Activated T-helper 17 cell treated with anti-CD3 and anti-CD28 coated beads, Interleukin-2, amount 50 U/mL, for 72 hours (primary cell): ENCODE measurements at regions not wholly inside any gene's neighbourhood (a gene's known extent, or its start where the extent isn't known, plus 50 kb on each side); places are given as distances from the start of the nearest gene placed in this dataset.

Source experiments
- ATAC-seq: fragments of 150-1000 bp; cut with Tn5 transposase; replicated peaks from 2 replicates; pipeline ENCODE4 v1.10.0; 2021; ENCODE audit warnings: mild to moderate bottlenecking, moderate library complexity
- H3K27ac Mint-ChIP-seq: one replicate; pipeline ENCODE4 v1.8.0; 2022; ENCODE audit warnings: mixed read lengths
- H3K27me3 Mint-ChIP-seq: one replicate; pipeline ENCODE4 v1.8.0; 2022; ENCODE audit warnings: mixed read lengths
- H3K36me3 Mint-ChIP-seq: one replicate; pipeline ENCODE4 v1.8.0; 2022; ENCODE audit warnings: low read depth, mild to moderate bottlenecking, mixed read lengths
- H3K4me1 Mint-ChIP-seq: one replicate; pipeline ENCODE4 v1.8.0; 2022; ENCODE audit warnings: mixed read lengths
- H3K4me3 Mint-ChIP-seq: one replicate; pipeline ENCODE4 v1.8.0; 2022; ENCODE audit warnings: mild to moderate bottlenecking, mixed read lengths
- H3K9me3 Mint-ChIP-seq: one replicate; pipeline ENCODE4 v1.8.0; 2022; ENCODE audit warnings: mixed read lengths

DNA sequence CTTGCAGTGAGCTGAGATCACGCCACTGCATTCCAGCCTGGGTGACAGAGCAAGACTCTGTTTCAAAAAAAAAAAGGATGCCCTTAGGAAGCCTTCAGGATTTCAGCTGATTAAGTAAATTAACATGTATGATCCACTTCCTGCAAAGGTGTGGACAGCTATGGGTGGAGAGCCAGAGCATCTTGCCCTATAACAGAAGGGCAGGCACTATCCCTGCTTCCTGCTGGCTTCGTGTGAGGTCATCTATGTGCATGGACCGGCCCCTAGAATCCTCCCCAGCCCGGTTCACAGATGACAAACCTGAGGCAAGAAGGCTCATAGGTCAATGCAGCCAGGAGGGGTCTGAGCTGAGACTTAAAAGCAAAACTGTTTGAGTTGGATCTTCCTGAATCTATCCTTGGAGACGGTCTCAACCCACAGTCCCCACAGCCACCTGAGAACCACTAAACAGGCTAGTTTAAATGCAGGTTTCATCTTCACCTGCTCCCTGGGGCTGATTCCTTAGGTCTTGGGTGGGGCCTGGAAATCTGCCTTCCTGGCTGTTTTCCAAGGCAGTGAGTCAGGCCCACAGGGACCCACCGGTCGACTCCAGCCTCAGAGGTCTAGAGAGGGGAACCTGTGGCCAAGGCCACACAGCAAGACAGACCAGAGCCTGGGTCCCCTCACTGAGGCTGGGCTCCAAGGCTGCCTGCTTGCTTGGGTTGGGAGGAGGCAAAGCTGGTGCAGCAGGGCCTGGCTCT lies 55.2 kb upstream of the MPEG1 start:
- peaks cover 10% of the 10 kb centered on the region for H3K4me1 Mint-ChIP-seq
- H3K27ac Mint-ChIP-seq = no peak overlapping the region
- ATAC-seq = no peak
- no peaks in the 10 kb centered on the region for H3K9me3 Mint-ChIP-seq
- no peaks in the 10 kb centered on the region for H3K27me3 Mint-ChIP-seq
- H3K4me3 Mint-ChIP-seq = no peak overlapping the region
- no peaks in the 10 kb centered on the region for H3K36me3 Mint-ChIP-seq

GRCh38 chr11:59267196-59267595 lies 54.5 kb upstream of the MPEG1 start:
- no peak overlapping the region for H3K4me3 Mint-ChIP-seq
- no peaks in the 10 kb centered on the region for H3K36me3 Mint-ChIP-seq
- H3K27me3 Mint-ChIP-seq = no peaks in the 10 kb centered on the region
- no peak overlapping the region for H3K27ac Mint-ChIP-seq
- H3K9me3 Mint-ChIP-seq = no peaks in the 10 kb centered on the region
- no peak for ATAC-seq
- peaks cover 5% of the 10 kb centered on the region for H3K4me1 Mint-ChIP-seq

GRCh38 chr11:59266491-59266890 lies 53.8 kb upstream of the MPEG1 start:
- Mint-ChIP-seq H3K27ac (no peak overlapping the region), H3K4me3 (no peak overlapping the region), H3K36me3 (no peaks in the 10 kb centered on the region), H3K9me3 (no peaks in the 10 kb centered on the region), H3K27me3 (no peaks in the 10 kb centered on the region), H3K4me1 (no peaks in the 10 kb centered on the region)
- no peak for ATAC-seq

DNA sequence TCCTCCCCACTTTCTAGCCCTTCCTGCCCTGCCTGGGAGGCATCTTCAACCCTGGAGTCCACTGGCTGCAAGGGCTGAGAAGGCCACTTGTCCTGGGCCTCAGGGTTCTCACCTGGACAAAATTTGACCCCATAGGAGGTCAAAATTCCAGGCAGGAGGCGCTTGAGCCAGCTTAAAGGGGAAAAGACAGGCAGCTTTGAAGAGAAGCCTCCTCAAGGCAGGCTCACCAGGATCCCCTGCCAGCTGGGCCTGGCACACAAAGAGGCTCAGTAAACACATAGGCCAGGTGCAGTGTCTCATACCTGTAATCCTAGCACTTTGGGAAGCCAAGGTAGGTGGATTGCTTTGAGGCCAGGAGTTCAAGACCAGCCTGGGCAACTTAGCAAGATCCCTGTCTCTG lies 53.0 kb upstream of the MPEG1 start:
- Mint-ChIP-seq H3K4me1 (no peaks in the 10 kb centered on the region), H3K36me3 (no peaks in the 10 kb centered on the region), H3K27me3 (no peaks in the 10 kb centered on the region), H3K4me3 (no peak overlapping the region), H3K9me3 (no peaks in the 10 kb centered on the region), H3K27ac (no peak overlapping the region)
- no peak for ATAC-seq

GRCh38 chr11:59264736-59265135 lies 52.0 kb upstream of the MPEG1 start:
- ATAC-seq = no peak
- Mint-ChIP-seq H3K27me3 (no peaks in the 10 kb centered on the region), H3K9me3 (no peaks in the 10 kb centered on the region), H3K4me3 (no peak overlapping the region), H3K4me1 (no peaks in the 10 kb centered on the region), H3K27ac (no peak overlapping the region), H3K36me3 (no peaks in the 10 kb centered on the region)

DNA sequence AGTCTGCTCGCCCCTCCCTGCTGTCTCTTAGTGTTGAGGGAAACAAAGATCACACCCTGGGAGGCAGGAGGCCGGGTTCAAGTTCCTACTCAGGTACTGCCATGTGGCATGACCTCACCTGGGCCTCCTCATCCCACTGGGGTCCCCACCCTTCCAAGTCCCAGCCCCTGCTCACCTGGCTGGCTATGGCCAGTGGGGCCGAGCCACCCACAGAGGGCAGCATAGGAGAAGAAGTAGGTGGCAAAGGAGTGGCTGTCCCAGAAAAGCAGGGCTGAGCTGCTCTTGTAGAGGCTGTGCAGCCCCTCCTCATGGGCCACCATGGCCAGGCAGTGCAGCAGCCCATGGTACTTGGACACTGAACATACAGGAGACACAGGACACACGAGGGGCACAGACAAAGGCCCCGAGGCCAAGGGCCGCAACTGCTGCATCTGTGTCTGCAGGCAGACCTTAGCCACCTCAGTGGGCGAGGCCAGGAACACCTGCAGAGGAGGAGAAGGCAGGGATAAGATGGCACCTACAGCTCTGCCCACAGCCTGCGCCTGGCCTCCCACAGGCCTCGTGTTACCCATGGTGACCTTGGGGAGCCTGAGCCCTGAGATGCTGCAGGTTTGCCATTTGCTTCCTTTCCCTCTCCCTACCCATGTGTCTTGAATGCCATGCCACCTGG lies 50.6 kb upstream of the MPEG1 start:
- H3K27ac Mint-ChIP-seq = no peak overlapping the region
- H3K9me3 Mint-ChIP-seq = no peaks in the 10 kb centered on the region
- H3K36me3 Mint-ChIP-seq = no peaks in the 10 kb centered on the region
- no peaks in the 10 kb centered on the region for H3K4me1 Mint-ChIP-seq
- ATAC-seq = no peak
- no peak overlapping the region for H3K4me3 Mint-ChIP-seq
- H3K27me3 Mint-ChIP-seq = no peaks in the 10 kb centered on the region
